A673 (cell line): ENCODE measurements at regions not wholly inside any gene's neighbourhood (a gene's known extent, or its start where the extent isn't known, plus 50 kb on each side); places are given as distances from the start of the nearest gene placed in this dataset.

ENCODE experiments used
- EZH2 ChIP-seq: fragments of 200-600 bp; sonication (generic); IDR thresholded peaks from 2 replicates; pipeline ENCODE4 v1.6.1; 2017; ENCODE audit warnings: borderline replicate concordance, low read depth, mild to moderate bottlenecking, mixed read lengths, antibody characterized with exemption, low read length; ENCODE audit not compliant: poor library complexity, severe bottlenecking
- TF ChIP-seq, protein P1 (sequence below): fragments of 300-800, 200-600 bp; sonication (generic); conservative IDR thresholded peaks from 2 replicates; pipeline ENCODE4 v1.5.1; 2017; ENCODE audit warnings: low read depth, mild to moderate bottlenecking, antibody characterized with exemption, low read length, moderate library complexity, mixed read lengths

- TF ChIP-seq, protein P1, sequence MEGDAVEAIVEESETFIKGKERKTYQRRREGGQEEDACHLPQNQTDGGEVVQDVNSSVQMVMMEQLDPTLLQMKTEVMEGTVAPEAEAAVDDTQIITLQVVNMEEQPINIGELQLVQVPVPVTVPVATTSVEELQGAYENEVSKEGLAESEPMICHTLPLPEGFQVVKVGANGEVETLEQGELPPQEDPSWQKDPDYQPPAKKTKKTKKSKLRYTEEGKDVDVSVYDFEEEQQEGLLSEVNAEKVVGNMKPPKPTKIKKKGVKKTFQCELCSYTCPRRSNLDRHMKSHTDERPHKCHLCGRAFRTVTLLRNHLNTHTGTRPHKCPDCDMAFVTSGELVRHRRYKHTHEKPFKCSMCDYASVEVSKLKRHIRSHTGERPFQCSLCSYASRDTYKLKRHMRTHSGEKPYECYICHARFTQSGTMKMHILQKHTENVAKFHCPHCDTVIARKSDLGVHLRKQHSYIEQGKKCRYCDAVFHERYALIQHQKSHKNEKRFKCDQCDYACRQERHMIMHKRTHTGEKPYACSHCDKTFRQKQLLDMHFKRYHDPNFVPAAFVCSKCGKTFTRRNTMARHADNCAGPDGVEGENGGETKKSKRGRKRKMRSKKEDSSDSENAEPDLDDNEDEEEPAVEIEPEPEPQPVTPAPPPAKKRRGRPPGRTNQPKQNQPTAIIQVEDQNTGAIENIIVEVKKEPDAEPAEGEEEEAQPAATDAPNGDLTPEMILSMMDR = peak; percentile 56
- no peak for TF ChIP-seq EZH2
Measured at GRCh38 chr11:30775233-30775522, 189.0 kb upstream of the MPPED2 start.
